Nucleus accumbens (tissue), 56 donors: ENCODE measurements at regions not wholly inside any gene's neighbourhood (a gene's known extent, or its start where the extent isn't known, plus 50 kb on each side); places are given as distances from the start of the nearest gene placed in this dataset.
"Not testable (repeated sequence)": the region's sequence is repeated elsewhere in the genome, so short reads cannot be mapped to it uniquely, and the experiment has no call there.

Source experiments
- DNase-seq, 56 donors: peaks; one replicate each; lab custom pipeline; 2025; lab: John Stamatoyannopoulos, UW

DNA sequence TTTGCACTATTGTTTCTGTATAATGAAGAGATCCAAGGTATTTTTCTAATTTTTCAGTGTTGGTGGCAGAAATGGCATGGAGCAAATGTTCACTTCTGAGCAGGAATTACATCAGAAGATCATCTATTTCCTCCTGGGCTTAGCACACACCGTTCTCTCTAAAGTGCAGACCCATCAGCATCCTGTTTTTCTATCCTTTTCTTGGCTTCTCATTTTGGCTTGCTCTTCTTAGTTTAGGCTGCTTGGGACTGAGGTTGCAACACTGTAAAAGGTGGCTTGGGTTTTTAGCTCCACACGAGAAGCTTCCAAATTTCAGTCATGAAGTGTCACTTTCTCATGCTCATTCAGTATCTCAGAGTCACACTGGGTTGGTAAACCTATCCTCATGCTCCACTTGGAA lies 79.9 kb upstream of the SMIM30 start:
- no peak for DNase-seq

DNA sequence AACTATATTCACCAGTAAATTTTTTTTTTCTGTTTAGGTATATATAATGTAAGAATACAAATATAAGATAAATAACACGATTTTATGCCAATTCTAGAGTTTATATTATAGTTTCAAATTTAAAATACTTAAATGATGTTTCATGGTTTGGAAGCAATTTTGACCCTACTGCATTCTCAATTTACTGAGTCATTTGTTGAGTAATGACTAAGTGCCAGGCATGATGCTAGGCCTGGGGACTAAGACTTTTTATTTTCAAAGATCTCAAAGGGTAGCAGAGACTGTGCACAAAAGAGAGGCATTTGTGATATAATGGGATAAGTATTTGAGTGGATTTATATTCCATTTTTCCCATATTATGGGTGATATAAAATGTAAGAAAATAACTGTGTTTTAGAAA lies 78.9 kb upstream of the SMIM30 start:
- no peak for DNase-seq

GRCh38 chr7:113188396-113188795 lies 70.0 kb upstream of the SMIM30 start:
- DNase-seq, result no peak

DNA sequence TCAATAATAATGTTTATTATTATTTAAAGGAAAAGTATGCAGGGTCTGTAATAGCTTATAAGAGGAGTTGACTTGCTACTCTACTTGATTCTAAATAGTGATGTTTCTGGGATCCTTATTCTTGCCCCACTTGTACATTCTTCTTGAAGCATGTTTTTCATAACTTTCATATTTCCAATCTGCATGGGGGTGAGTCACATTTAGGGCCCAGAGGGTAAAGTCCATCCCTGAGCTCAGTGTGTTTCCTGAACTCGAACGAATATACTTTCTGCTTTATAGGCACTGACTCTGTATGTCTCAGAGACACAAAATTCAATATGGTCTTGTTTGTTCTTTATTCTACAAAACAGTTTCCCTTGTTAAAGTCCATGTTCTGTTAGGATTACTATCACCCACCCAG lies 61.0 kb upstream of the SMIM30 start:
- DNase-seq, result no peak

GRCh38 chr7:113176836-113177235 lies 58.5 kb upstream of the SMIM30 start:
- DNase-seq, result no peak

DNA sequence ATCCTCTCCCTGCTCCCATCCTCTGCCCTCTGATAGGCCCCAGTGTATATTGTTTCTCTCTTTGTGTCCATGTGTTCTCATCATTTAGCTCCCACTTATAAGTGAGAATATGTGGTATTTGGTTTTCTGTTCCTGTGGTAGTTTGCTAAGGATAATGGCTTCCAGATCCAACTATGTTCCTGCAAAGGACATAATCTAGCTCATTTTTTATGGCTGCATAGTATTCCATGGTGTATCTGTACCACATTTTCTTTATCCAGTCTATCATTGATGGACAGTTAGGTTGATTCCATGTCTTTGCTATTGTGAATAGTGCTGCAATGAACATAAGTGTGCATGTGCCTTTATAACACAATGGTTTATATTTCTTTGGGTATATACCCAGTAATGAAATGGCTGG lies 57.8 kb upstream of the SMIM30 start:
- not testable (repeated sequence) for DNase-seq

- DNase-seq, result no peak
Measured at GRCh38 chr7:113175525-113176104, 57.3 kb upstream of the SMIM30 start.

GRCh38 chr7:113172726-113173125 lies 54.4 kb upstream of the SMIM30 start:
- no peak for DNase-seq

DNA sequence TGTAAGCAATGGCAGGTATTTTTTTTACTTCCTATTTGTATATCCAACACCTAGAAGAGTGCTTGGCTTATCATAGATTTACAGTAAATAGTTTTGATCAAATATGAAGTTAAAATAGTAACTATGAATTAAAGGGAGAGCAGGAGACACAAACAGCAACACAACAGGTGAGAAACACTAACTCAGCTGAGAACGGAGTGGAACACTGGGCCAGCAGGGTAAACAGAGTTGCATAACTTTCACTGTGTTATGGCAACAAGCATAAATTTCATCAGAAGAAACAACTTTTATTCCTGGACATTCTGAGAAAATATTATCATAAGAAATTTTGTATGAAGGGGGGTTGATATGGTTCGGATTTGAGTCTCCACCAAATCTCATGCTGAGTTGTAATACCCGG lies 52.2 kb upstream of the SMIM30 start:
- no peak for DNase-seq
